Astrocyte (in vitro differentiated cells and primary cell): ENCODE measurements at regions not wholly inside any gene's neighbourhood (a gene's known extent, or its start where the extent isn't known, plus 50 kb on each side); places are given as distances from the start of the nearest gene placed in this dataset.

Experiments used
- DNase-seq: peaks from one replicate; pipeline ENCODE4 v3.0.0-alpha.2; 2010; ENCODE audit warnings: low read depth
- FAIRE-seq: peaks from 2 replicates; lab custom pipeline; 2011; peaks lifted over from hg19 to GRCh38; lab: Jason Lieb, UNC
- H2AFZ ChIP-seq: 2 replicates; pipeline ENCODE4 v1.6.0; 2012; ENCODE audit warnings: low read depth, low read length, inconsistent platforms
- H3K27ac ChIP-seq: 2 replicates; pipeline ENCODE4 v1.5.1; 2011; ENCODE audit warnings: low read depth, low read length, inconsistent platforms
- H3K27me3 ChIP-seq: 2 replicates; pipeline ENCODE4 v1.6.0; 2011; ENCODE audit warnings: low read length, inconsistent platforms; ENCODE audit not compliant: insufficient read depth
- H3K36me3 ChIP-seq: 2 replicates; pipeline ENCODE4 v1.5.1; 2011; ENCODE audit warnings: low read length, inconsistent platforms; ENCODE audit not compliant: insufficient read depth
- H3K4me1 ChIP-seq: 2 replicates; pipeline ENCODE4 v1.5.1; 2011; ENCODE audit warnings: low read length, inconsistent platforms; ENCODE audit not compliant: insufficient read depth
- H3K4me2 ChIP-seq: 2 replicates; pipeline ENCODE4 v1.6.0; 2012; ENCODE audit warnings: low read length, inconsistent platforms
- H3K4me3 ChIP-seq: 2 replicates; pipeline ENCODE4 v1.5.1; 2011; ENCODE audit warnings: low read depth, mild to moderate bottlenecking, low read length, inconsistent platforms; ENCODE audit not compliant: insufficient read depth
- H3K79me2 ChIP-seq: 2 replicates; pipeline ENCODE4 v1.6.0; 2012; ENCODE audit warnings: mild to moderate bottlenecking, low read length, inconsistent platforms; ENCODE audit not compliant: insufficient read depth
- H3K9ac ChIP-seq: 2 replicates; pipeline ENCODE4 v1.6.0; 2012; ENCODE audit warnings: mild to moderate bottlenecking, low read length, inconsistent platforms
- H3K9me3 ChIP-seq: 2 replicates; pipeline ENCODE4 v1.5.1; 2012; ENCODE audit warnings: low read depth, mild to moderate bottlenecking, low read length, inconsistent platforms; ENCODE audit not compliant: insufficient read depth
- H4K20me1 ChIP-seq: 2 replicates; pipeline ENCODE4 v1.6.0; 2012; ENCODE audit warnings: low read length, inconsistent platforms; ENCODE audit not compliant: insufficient read depth
- H3K27ac Mint-ChIP-seq: one replicate; pipeline ENCODE4 v1.8.0; 2021; ENCODE audit warnings: mild to moderate bottlenecking, mixed read lengths; ENCODE audit not compliant: unreplicated experiment
- H3K27me3 Mint-ChIP-seq: one replicate; pipeline ENCODE4 v1.8.0; 2021; ENCODE audit warnings: low read depth, mixed read lengths; ENCODE audit not compliant: unreplicated experiment
- H3K36me3 Mint-ChIP-seq: one replicate; pipeline ENCODE4 v1.8.0; 2021; ENCODE audit warnings: low read depth, mixed read lengths; ENCODE audit not compliant: unreplicated experiment
- H3K4me1 Mint-ChIP-seq: one replicate; pipeline ENCODE4 v1.8.0; 2021; ENCODE audit warnings: low read depth, mixed read lengths; ENCODE audit not compliant: unreplicated experiment
- H3K4me3 Mint-ChIP-seq: one replicate; pipeline ENCODE4 v1.8.0; 2021; ENCODE audit warnings: mild to moderate bottlenecking, moderate library complexity, mixed read lengths; ENCODE audit not compliant: unreplicated experiment
- H3K9me3 Mint-ChIP-seq: one replicate; pipeline ENCODE4 v1.8.0; 2021; ENCODE audit warnings: mild to moderate bottlenecking, mixed read lengths; ENCODE audit not compliant: unreplicated experiment
- CTCF ChIP-seq: IDR thresholded peaks from 2 replicates; pipeline ENCODE4 v1.5.1; 2011; ENCODE audit warnings: low read depth, mild to moderate bottlenecking, inconsistent platforms, low read length, moderate library complexity; ENCODE audit not compliant: insufficient read depth
- EZH2 ChIP-seq: IDR thresholded peaks from 2 replicates; pipeline ENCODE4 v1.6.1; 2012; ENCODE audit warnings: mild to moderate bottlenecking, low read length, inconsistent platforms; ENCODE audit not compliant: insufficient read depth

DNA sequence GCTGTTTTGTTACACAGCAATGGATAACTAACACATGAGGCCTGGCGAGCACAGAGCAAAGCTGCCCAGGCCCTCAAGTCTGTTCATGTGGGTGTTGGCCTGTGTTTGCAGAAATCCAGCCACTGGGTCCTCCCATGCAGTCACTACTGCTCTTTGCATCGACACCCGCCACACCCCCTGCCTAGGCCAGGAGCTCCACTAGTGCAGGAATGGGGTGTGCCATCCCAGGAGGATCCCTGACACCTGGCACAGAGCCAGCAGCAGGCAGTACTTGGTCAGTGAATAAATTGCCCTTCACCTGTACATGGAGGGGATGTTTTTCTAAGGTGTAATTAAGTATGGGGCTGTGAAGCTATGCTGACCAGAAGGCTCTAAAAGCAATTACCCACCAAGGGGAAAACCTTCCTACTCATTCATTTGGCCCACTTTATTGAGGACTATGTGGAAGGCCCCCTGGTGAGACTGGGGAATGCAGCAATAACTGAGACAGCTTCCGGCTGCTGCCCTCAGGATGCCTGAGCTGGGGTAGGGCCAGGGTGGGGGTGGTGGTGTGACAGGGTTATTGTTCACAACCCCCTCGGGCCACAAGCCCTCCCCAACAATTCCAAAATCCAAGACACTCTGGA lies 160.8 kb downstream of the CRYBB2 start:
- Mint-ChIP-seq H3K4me1 (no peaks in the 10 kb centered on the region), H3K36me3 (peaks cover 24% of the 10 kb centered on the region), H3K9me3 (peaks cover 2% of the 10 kb centered on the region), H3K27ac (no peak overlapping the region), H3K27me3 (no peaks in the 10 kb centered on the region), H3K4me3 (no peak overlapping the region)
- no peak overlapping the region for H3K27ac ChIP-seq
- DNase-seq (no peak), FAIRE-seq (no peak)
- no peaks in the 10 kb centered on the region for H3K27me3 ChIP-seq
- no peak overlapping the region for H3K9ac ChIP-seq
- no peak overlapping the region for H3K4me2 ChIP-seq
- H3K36me3 ChIP-seq: no peaks in the 10 kb centered on the region
- no peaks in the 10 kb centered on the region for H3K4me1 ChIP-seq
- H3K79me2 ChIP-seq: no peaks in the 10 kb centered on the region
- no peak overlapping the region for H2AFZ ChIP-seq
- H4K20me1 ChIP-seq: peaks cover 37% of the 10 kb centered on the region
- TF ChIP-seq CTCF (no peak), EZH2 (no peak)
- no peak overlapping the region for H3K4me3 ChIP-seq
- H3K9me3 ChIP-seq: no peaks in the 10 kb centered on the region

DNA sequence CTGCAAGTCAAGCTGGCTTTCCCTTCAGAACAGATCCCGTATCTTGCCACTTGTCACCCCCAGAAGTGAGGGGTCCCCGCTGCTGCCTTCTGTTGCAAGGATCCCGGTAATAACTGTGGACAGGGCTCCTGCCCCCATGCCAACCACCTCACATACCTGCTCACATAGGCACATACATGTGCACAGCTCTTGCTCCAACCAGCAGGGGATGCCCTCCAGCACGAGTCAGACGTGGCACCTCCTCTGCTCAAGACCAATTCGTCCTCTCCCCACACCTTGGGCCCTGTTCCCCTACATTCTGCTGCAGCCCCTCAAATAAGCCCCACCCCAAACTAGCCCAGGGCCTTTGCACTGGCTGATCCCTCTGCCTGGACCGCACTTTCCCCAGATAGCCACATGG lies 163.3 kb downstream of the CRYBB2 start:
- Mint-ChIP-seq H3K9me3 (no peaks in the 10 kb centered on the region), H3K36me3 (peaks cover 16% of the 10 kb centered on the region), H3K4me3 (no peak overlapping the region), H3K27me3 (peaks cover 6% of the 10 kb centered on the region), H3K4me1 (peaks cover 10% of the 10 kb centered on the region), H3K27ac (no peak overlapping the region)
- FAIRE-seq (no peak), DNase-seq (no peak)
- TF ChIP-seq CTCF: no peak
- no peak for TF ChIP-seq EZH2
- H4K20me1 ChIP-seq: peaks cover 61% of the 10 kb centered on the region
- no peak overlapping the region for H3K27ac ChIP-seq
- no peaks in the 10 kb centered on the region for H3K27me3 ChIP-seq
- no peak overlapping the region for H2AFZ ChIP-seq
- no peak overlapping the region for H3K4me2 ChIP-seq
- H3K79me2 ChIP-seq: peaks cover 11% of the 10 kb centered on the region
- H3K4me3 ChIP-seq: no peak overlapping the region
- no peaks in the 10 kb centered on the region for H3K36me3 ChIP-seq
- H3K9ac ChIP-seq: no peak overlapping the region
- no peaks in the 10 kb centered on the region for H3K4me1 ChIP-seq
- H3K9me3 ChIP-seq: no peaks in the 10 kb centered on the region

- no peak for FAIRE-seq
- H3K27ac Mint-ChIP-seq: no peak overlapping the region
- Histone ChIP-seq H4K20me1 (peaks cover 66% of the 10 kb centered on the region), H3K4me1 (no peaks in the 10 kb centered on the region), H2AFZ (no peak overlapping the region), H3K27ac (no peak overlapping the region), H3K36me3 (no peaks in the 10 kb centered on the region), H3K9me3 (no peaks in the 10 kb centered on the region), H3K27me3 (no peaks in the 10 kb centered on the region), H3K4me3 (no peak overlapping the region), H3K4me2 (no peak overlapping the region), H3K9ac (no peak overlapping the region), H3K79me2 (peaks cover 12% of the 10 kb centered on the region)
- H3K9me3 Mint-ChIP-seq: no peaks in the 10 kb centered on the region
- no peak overlapping the region for H3K4me3 Mint-ChIP-seq
- TF ChIP-seq EZH2: no peak
- no peak for TF ChIP-seq CTCF
- H3K27me3 Mint-ChIP-seq: peaks cover 6% of the 10 kb centered on the region
- DNase-seq: no peak
- peaks cover 15% of the 10 kb centered on the region for H3K36me3 Mint-ChIP-seq
- H3K4me1 Mint-ChIP-seq: peaks cover 10% of the 10 kb centered on the region
Observed at GRCh38 chr22:25383278-25383820, 163.9 kb downstream of the CRYBB2 start.
